ENCODE measurements at regions not wholly inside any gene's neighbourhood (a gene's known extent, or its start where the extent isn't known, plus 50 kb on each side); places are given as distances from the start of the nearest gene placed in this dataset.
A peak's percentile ranks its signal among the peaks of the same experiment; 100 is the strongest.

GRCh38 chr2:196459539-196459938 lies 180.0 kb upstream of the CCDC150 start:
- Histone ChIP-seq H3K36me3 (ENCODE audit: insufficient read depth, insufficient read length, low read length) (no peaks in the 10 kb centered on the region), H3K27me3 (ENCODE audit: insufficient read depth, insufficient read length) (no peaks in the 10 kb centered on the region), H3K9me3 (ENCODE audit: insufficient read depth, low read length) (peaks cover 16% of the 10 kb centered on the region; the same call in 1 of the 2 replicates), H3K9ac (ENCODE audit: insufficient read length, low read depth) (no peak overlapping the region), H3K4me3 (ENCODE audit: insufficient read length, low read depth) (no peak overlapping the region), H3K4me1 (ENCODE audit: insufficient read depth, insufficient read length) (no peaks in the 10 kb centered on the region)
- peak; percentile 2 for DNase-seq (ENCODE audit: low read depth, low spot score)
- TF ChIP-seq ZNF274 (IDR thresholded peaks at IDR 0.05; ENCODE audit: low read depth, low read length) (no peak), SUZ12 (IDR thresholded peaks at IDR 0.05; ENCODE audit: extremely low read depth, insufficient read depth, insufficient read length) (no peak), YY1 (IDR thresholded peaks at IDR 0.05; ENCODE audit: insufficient read depth, insufficient read length) (no peak)

GRCh38 chr2:196463706-196464105 lies 175.8 kb upstream of the CCDC150 start:
- H3K9ac ChIP-seq (ENCODE audit: insufficient read length, low read depth): no peak overlapping the region
- TF ChIP-seq SUZ12 (IDR thresholded peaks at IDR 0.05; ENCODE audit: extremely low read depth, insufficient read depth, insufficient read length) (no peak), ZNF274 (IDR thresholded peaks at IDR 0.05; ENCODE audit: low read depth, low read length) (no peak), YY1 (IDR thresholded peaks at IDR 0.05; ENCODE audit: insufficient read depth, insufficient read length) (no peak)
- no peak overlapping the region for H3K4me3 ChIP-seq (ENCODE audit: insufficient read length, low read depth)
- no peaks in the 10 kb centered on the region for H3K4me1 ChIP-seq (ENCODE audit: insufficient read depth, insufficient read length)
- no peak for DNase-seq (ENCODE audit: low read depth, low spot score)
- peaks cover 16% of the 10 kb centered on the region; the same call in 1 of the 2 replicates for H3K9me3 ChIP-seq (ENCODE audit: insufficient read depth, low read length)
- no peaks in the 10 kb centered on the region for H3K36me3 ChIP-seq (ENCODE audit: insufficient read depth, insufficient read length, low read length)
- H3K27me3 ChIP-seq (ENCODE audit: insufficient read depth, insufficient read length): no peaks in the 10 kb centered on the region

DNA sequence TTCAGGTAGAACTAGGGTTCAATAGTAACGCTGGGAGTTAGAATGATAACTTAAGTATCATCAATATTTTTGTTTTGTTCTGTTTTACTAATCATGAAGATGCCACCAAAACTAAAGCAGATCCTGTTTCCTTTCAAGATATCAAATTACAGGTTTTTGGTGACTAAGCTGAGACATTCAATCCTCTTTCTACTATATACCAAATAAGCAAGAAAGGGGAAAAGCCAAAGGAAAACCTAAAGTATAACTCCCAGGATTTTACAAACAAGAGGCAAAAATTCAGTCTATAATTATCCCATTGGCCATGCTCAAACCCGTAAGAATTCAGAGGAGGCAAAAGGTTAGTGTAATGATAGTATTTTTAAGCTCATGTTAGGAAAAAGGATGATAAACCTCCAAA lies 175.2 kb upstream of the CCDC150 start:
- H3K4me3 ChIP-seq (ENCODE audit: insufficient read length, low read depth): no peak overlapping the region
- H3K4me1 ChIP-seq (ENCODE audit: insufficient read depth, insufficient read length): no peaks in the 10 kb centered on the region
- peaks cover 16% of the 10 kb centered on the region; the same call in 1 of the 2 replicates for H3K9me3 ChIP-seq (ENCODE audit: insufficient read depth, low read length)
- TF ChIP-seq SUZ12 (IDR thresholded peaks at IDR 0.05; ENCODE audit: extremely low read depth, insufficient read depth, insufficient read length) (no peak), ZNF274 (IDR thresholded peaks at IDR 0.05; ENCODE audit: low read depth, low read length) (no peak), YY1 (IDR thresholded peaks at IDR 0.05; ENCODE audit: insufficient read depth, insufficient read length) (no peak)
- no peaks in the 10 kb centered on the region for H3K36me3 ChIP-seq (ENCODE audit: insufficient read depth, insufficient read length, low read length)
- no peak for DNase-seq (ENCODE audit: low read depth, low spot score)
- no peak overlapping the region for H3K9ac ChIP-seq (ENCODE audit: insufficient read length, low read depth)
- no peaks in the 10 kb centered on the region for H3K27me3 ChIP-seq (ENCODE audit: insufficient read depth, insufficient read length)

- TF ChIP-seq ZNF274 (IDR thresholded peaks at IDR 0.05; ENCODE audit: low read depth, low read length): no peak
- no peak for TF ChIP-seq YY1 (IDR thresholded peaks at IDR 0.05; ENCODE audit: insufficient read depth, insufficient read length)
- Histone ChIP-seq H3K27me3 (ENCODE audit: insufficient read depth, insufficient read length) (no peaks in the 10 kb centered on the region), H3K9me3 (ENCODE audit: insufficient read depth, low read length) (peaks cover 16% of the 10 kb centered on the region; the same call in 1 of the 2 replicates), H3K36me3 (ENCODE audit: insufficient read depth, insufficient read length, low read length) (no peaks in the 10 kb centered on the region), H3K9ac (ENCODE audit: insufficient read length, low read depth) (no peak overlapping the region), H3K4me3 (ENCODE audit: insufficient read length, low read depth) (no peak overlapping the region), H3K4me1 (ENCODE audit: insufficient read depth, insufficient read length) (no peaks in the 10 kb centered on the region)
- no peak for DNase-seq (ENCODE audit: low read depth, low spot score)
These were observed 172.9 kb upstream of the CCDC150 start for GRCh38 chr2:196466581-196466980.

GRCh38 chr2:196468394-196468793 lies 171.1 kb upstream of the CCDC150 start:
- H3K9ac ChIP-seq (ENCODE audit: insufficient read length, low read depth): no peak overlapping the region
- H3K4me1 ChIP-seq (ENCODE audit: insufficient read depth, insufficient read length): no peaks in the 10 kb centered on the region
- no peak for DNase-seq (ENCODE audit: low read depth, low spot score)
- H3K9me3 ChIP-seq (ENCODE audit: insufficient read depth, low read length): peaks cover 3% of the 10 kb centered on the region; the same call in 1 of the 2 replicates
- H3K27me3 ChIP-seq (ENCODE audit: insufficient read depth, insufficient read length): no peaks in the 10 kb centered on the region
- no peak overlapping the region for H3K4me3 ChIP-seq (ENCODE audit: insufficient read length, low read depth)
- H3K36me3 ChIP-seq (ENCODE audit: insufficient read depth, insufficient read length, low read length): no peaks in the 10 kb centered on the region
- TF ChIP-seq YY1 (IDR thresholded peaks at IDR 0.05; ENCODE audit: insufficient read depth, insufficient read length): no peak
- no peak for TF ChIP-seq SUZ12 (IDR thresholded peaks at IDR 0.05; ENCODE audit: extremely low read depth, insufficient read depth, insufficient read length)
- no peak for TF ChIP-seq ZNF274 (IDR thresholded peaks at IDR 0.05; ENCODE audit: low read depth, low read length)

DNA sequence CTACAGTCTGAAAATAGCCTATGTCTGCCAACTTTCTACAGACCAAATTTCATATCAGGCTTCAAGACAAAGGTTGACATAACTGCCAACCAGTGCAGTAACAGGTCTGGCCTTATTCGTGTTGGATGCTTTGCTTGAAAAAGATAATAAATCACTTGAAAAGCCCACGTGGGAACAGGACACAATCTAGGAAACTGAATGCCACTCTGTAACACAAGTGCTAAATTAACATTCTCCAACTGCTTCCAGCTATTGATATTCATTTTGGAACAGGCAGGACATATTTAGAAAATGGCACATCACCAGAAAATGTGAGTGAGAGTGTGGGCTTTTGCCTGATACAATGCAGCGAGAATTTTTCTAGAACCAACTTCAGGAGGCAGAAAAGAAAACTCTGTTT lies 165.9 kb upstream of the CCDC150 start:
- Histone ChIP-seq H3K9ac (ENCODE audit: insufficient read length, low read depth) (no peak overlapping the region), H3K9me3 (ENCODE audit: insufficient read depth, low read length) (no peaks in the 10 kb centered on the region), H3K4me3 (ENCODE audit: insufficient read length, low read depth) (no peak overlapping the region), H3K4me1 (ENCODE audit: insufficient read depth, insufficient read length) (no peaks in the 10 kb centered on the region), H3K36me3 (ENCODE audit: insufficient read depth, insufficient read length, low read length) (no peaks in the 10 kb centered on the region), H3K27me3 (ENCODE audit: insufficient read depth, insufficient read length) (no peaks in the 10 kb centered on the region)
- no peak for DNase-seq (ENCODE audit: low read depth, low spot score)
- TF ChIP-seq YY1 (IDR thresholded peaks at IDR 0.05; ENCODE audit: insufficient read depth, insufficient read length) (no peak), SUZ12 (IDR thresholded peaks at IDR 0.05; ENCODE audit: extremely low read depth, insufficient read depth, insufficient read length) (no peak), ZNF274 (IDR thresholded peaks at IDR 0.05; ENCODE audit: low read depth, low read length) (no peak)

DNA sequence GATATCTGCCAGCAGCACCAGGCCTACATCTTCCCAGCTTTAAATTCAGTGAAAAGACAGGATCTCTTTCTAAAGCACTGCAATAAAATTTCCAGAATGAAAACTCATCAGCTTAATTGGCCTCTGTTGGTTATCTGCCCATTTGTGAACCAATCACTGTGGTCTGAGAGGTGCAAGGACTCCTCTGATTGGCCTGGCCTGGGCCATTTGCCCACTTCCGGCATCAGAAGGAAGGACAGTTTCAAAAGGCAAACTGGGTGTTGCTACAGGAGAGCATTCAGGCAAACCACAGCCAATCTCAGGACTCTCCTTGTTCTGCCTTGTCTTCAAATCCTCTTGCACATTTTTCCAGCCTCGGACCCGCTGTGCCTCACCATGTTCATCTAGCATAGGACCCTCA lies 163.9 kb upstream of the CCDC150 start:
- H3K27me3 ChIP-seq (ENCODE audit: insufficient read depth, insufficient read length): no peaks in the 10 kb centered on the region
- H3K36me3 ChIP-seq (ENCODE audit: insufficient read depth, insufficient read length, low read length): no peaks in the 10 kb centered on the region
- TF ChIP-seq ZNF274 (IDR thresholded peaks at IDR 0.05; ENCODE audit: low read depth, low read length) (no peak), YY1 (IDR thresholded peaks at IDR 0.05; ENCODE audit: insufficient read depth, insufficient read length) (no peak), SUZ12 (IDR thresholded peaks at IDR 0.05; ENCODE audit: extremely low read depth, insufficient read depth, insufficient read length) (no peak)
- H3K9me3 ChIP-seq (ENCODE audit: insufficient read depth, low read length): no peaks in the 10 kb centered on the region
- no peak for DNase-seq (ENCODE audit: low read depth, low spot score)
- H3K4me3 ChIP-seq (ENCODE audit: insufficient read length, low read depth): no peak overlapping the region
- H3K9ac ChIP-seq (ENCODE audit: insufficient read length, low read depth): no peak overlapping the region
- H3K4me1 ChIP-seq (ENCODE audit: insufficient read depth, insufficient read length): no peaks in the 10 kb centered on the region
